ENCODE measurements at regions not wholly inside any gene's neighbourhood (a gene's known extent, or its start where the extent isn't known, plus 50 kb on each side); places are given as distances from the start of the nearest gene placed in this dataset.

DNA sequence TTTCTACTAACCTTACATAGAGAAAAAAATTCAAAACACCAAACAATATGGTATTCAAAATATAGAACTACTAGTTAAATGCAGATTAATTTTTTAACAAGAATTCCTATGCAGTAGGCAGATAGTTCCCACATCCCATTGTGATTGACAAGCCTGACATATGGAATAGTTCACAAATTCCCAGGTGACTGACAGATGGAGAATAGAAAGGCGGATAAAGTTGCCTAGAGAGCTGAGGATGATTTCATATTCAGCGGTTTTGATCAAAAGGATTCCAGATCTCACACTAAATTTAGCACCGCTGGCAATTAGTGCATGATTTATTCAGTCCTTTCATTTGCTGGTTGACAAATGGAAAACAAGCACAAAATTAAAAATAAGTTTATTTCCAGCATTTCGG lies 733.7 kb upstream of the POU3F3 start:
- Histone ChIP-seq H3K27ac (ENCODE audit: extremely low read depth, low read depth, low read length) (no peak overlapping the region), H3K36me3 (ENCODE audit: control insufficient read depth in 2 of 2, insufficient read depth in 1 of 2, low read length in 2 of 2) (no peaks in the 10 kb centered on the region), H3K4me3 (ENCODE audit: low read depth, low read length) (no peak overlapping the region), H3K9me3 (ENCODE audit: control insufficient read depth, insufficient read depth, low read depth, low read length) (no peaks in the 10 kb centered on the region), H3K4me1 (ENCODE audit: control insufficient read depth, insufficient read depth, low read length) (no peaks in the 10 kb centered on the region)
- POLR2A ChIA-PET = no interaction called here
- no peak for TF ChIP-seq GLI2 (tag by site-specific recombination; IDR thresholded peaks at IDR 0.05; ENCODE audit: borderline replicate concordance, low read depth)
- TF ChIP-seq TCF7L2 (IDR thresholded peaks at IDR 0.05; ENCODE audit: borderline replicate concordance, low read depth, low read length) = no peak
- CTCF ChIA-PET = no interaction called here

DNA sequence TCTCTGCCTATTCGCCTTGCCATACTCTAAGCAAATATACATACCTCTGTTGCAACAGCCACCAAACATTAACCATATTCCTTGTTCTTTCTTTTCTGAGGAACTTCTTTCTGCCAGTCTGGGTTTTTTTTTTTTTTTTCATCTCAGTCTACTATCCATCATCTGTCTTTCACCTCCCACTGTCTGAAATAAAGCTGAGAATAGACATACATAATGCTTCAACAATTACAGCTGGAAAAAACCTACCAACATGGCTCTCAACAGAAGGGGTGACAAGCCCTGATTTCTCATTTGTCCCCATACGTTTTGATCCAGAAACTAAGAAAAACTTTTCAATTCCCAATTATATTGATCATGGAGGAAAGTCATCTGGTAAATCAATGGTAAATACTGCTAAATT lies 728.8 kb upstream of the POU3F3 start:
- ChIA-PET POLR2A (interaction anchor here (0.6 kb wide), 1 partner anchor 751 kb away, joined by 3 read pairs; no protein-coding TSS in a partner anchor), CTCF (no interaction called here)
- no peak overlapping the region for H3K4me3 ChIP-seq (ENCODE audit: low read depth, low read length)
- no peaks in the 10 kb centered on the region for H3K4me1 ChIP-seq (ENCODE audit: control insufficient read depth, insufficient read depth, low read length)
- H3K27ac ChIP-seq (ENCODE audit: extremely low read depth, low read depth, low read length) = no peak overlapping the region
- no peaks in the 10 kb centered on the region for H3K36me3 ChIP-seq (ENCODE audit: control insufficient read depth in 2 of 2, insufficient read depth in 1 of 2, low read length in 2 of 2)
- H3K9me3 ChIP-seq (ENCODE audit: control insufficient read depth, insufficient read depth, low read depth, low read length) = no peaks in the 10 kb centered on the region
- TF ChIP-seq, protein P1, sequence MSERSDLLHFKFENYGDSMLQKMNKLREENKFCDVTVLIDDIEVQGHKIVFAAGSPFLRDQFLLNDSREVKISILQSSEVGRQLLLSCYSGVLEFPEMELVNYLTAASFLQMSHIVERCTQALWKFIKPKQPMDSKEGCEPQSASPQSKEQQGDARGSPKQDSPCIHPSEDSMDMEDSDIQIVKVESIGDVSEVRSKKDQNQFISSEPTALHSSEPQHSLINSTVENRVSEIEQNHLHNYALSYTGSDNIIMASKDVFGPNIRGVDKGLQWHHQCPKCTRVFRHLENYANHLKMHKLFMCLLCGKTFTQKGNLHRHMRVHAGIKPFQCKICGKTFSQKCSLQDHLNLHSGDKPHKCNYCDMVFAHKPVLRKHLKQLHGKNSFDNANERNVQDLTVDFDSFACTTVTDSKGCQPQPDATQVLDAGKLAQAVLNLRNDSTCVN (tag by site-specific recombination; optimal IDR thresholded peaks at IDR 0.05) = no peak
- TF ChIP-seq, protein P2, sequence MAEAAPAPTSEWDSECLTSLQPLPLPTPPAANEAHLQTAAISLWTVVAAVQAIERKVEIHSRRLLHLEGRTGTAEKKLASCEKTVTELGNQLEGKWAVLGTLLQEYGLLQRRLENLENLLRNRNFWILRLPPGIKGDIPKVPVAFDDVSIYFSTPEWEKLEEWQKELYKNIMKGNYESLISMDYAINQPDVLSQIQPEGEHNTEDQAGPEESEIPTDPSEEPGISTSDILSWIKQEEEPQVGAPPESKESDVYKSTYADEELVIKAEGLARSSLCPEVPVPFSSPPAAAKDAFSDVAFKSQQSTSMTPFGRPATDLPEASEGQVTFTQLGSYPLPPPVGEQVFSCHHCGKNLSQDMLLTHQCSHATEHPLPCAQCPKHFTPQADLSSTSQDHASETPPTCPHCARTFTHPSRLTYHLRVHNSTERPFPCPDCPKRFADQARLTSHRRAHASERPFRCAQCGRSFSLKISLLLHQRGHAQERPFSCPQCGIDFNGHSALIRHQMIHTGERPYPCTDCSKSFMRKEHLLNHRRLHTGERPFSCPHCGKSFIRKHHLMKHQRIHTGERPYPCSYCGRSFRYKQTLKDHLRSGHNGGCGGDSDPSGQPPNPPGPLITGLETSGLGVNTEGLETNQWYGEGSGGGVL (tag by site-specific recombination; IDR thresholded peaks at IDR 0.05) = no peak
- TF ChIP-seq ZNF624 (tag by site-specific recombination; IDR thresholded peaks at IDR 0.05) = no peak
- TF ChIP-seq OSR2 (tag by site-specific recombination; IDR thresholded peaks at IDR 0.05) = no peak
- TF ChIP-seq IKZF3 (tag by site-specific recombination; IDR thresholded peaks at IDR 0.05) = no peak
- TF ChIP-seq GLI2 (tag by site-specific recombination; IDR thresholded peaks at IDR 0.05; ENCODE audit: borderline replicate concordance, low read depth) = no peak
- no peak for TF ChIP-seq ZNF473 (tag by site-specific recombination; IDR thresholded peaks at IDR 0.05)
- TF ChIP-seq, protein P3, sequence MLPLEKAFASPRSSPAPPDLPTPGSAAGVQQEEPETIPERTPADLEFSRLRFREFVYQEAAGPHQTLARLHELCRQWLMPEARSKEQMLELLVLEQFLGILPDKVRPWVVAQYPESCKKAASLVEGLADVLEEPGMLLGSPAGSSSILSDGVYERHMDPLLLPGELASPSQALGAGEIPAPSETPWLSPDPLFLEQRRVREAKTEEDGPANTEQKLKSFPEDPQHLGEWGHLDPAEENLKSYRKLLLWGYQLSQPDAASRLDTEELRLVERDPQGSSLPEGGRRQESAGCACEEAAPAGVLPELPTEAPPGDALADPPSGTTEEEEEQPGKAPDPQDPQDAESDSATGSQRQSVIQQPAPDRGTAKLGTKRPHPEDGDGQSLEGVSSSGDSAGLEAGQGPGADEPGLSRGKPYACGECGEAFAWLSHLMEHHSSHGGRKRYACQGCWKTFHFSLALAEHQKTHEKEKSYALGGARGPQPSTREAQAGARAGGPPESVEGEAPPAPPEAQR (tag by site-specific recombination; IDR thresholded peaks at IDR 0.05) = no peak
- TF ChIP-seq ZNF239 (tag by site-specific recombination; IDR thresholded peaks at IDR 0.05) = no peak
- no peak for TF ChIP-seq ZNF791 (tag by site-specific recombination; IDR thresholded peaks at IDR 0.05)
- TF ChIP-seq, protein P4, sequence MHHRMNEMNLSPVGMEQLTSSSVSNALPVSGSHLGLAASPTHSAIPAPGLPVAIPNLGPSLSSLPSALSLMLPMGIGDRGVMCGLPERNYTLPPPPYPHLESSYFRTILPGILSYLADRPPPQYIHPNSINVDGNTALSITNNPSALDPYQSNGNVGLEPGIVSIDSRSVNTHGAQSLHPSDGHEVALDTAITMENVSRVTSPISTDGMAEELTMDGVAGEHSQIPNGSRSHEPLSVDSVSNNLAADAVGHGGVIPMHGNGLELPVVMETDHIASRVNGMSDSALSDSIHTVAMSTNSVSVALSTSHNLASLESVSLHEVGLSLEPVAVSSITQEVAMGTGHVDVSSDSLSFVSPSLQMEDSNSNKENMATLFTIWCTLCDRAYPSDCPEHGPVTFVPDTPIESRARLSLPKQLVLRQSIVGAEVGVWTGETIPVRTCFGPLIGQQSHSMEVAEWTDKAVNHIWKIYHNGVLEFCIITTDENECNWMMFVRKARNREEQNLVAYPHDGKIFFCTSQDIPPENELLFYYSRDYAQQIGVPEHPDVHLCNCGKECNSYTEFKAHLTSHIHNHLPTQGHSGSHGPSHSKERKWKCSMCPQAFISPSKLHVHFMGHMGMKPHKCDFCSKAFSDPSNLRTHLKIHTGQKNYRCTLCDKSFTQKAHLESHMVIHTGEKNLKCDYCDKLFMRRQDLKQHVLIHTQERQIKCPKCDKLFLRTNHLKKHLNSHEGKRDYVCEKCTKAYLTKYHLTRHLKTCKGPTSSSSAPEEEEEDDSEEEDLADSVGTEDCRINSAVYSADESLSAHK (tag by site-specific recombination; IDR thresholded peaks at IDR 0.05) = no peak
- TF ChIP-seq, protein P5, sequence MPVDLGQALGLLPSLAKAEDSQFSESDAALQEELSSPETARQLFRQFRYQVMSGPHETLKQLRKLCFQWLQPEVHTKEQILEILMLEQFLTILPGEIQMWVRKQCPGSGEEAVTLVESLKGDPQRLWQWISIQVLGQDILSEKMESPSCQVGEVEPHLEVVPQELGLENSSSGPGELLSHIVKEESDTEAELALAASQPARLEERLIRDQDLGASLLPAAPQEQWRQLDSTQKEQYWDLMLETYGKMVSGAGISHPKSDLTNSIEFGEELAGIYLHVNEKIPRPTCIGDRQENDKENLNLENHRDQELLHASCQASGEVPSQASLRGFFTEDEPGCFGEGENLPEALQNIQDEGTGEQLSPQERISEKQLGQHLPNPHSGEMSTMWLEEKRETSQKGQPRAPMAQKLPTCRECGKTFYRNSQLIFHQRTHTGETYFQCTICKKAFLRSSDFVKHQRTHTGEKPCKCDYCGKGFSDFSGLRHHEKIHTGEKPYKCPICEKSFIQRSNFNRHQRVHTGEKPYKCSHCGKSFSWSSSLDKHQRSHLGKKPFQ (tag by site-specific recombination; IDR thresholded peaks at IDR 0.05) = no peak
- TF ChIP-seq, protein P6, sequence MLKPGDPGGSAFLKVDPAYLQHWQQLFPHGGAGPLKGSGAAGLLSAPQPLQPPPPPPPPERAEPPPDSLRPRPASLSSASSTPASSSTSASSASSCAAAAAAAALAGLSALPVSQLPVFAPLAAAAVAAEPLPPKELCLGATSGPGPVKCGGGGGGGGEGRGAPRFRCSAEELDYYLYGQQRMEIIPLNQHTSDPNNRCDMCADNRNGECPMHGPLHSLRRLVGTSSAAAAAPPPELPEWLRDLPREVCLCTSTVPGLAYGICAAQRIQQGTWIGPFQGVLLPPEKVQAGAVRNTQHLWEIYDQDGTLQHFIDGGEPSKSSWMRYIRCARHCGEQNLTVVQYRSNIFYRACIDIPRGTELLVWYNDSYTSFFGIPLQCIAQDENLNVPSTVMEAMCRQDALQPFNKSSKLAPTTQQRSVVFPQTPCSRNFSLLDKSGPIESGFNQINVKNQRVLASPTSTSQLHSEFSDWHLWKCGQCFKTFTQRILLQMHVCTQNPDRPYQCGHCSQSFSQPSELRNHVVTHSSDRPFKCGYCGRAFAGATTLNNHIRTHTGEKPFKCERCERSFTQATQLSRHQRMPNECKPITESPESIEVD (tag by site-specific recombination; IDR thresholded peaks at IDR 0.05) = no peak
- TF ChIP-seq, protein P7, sequence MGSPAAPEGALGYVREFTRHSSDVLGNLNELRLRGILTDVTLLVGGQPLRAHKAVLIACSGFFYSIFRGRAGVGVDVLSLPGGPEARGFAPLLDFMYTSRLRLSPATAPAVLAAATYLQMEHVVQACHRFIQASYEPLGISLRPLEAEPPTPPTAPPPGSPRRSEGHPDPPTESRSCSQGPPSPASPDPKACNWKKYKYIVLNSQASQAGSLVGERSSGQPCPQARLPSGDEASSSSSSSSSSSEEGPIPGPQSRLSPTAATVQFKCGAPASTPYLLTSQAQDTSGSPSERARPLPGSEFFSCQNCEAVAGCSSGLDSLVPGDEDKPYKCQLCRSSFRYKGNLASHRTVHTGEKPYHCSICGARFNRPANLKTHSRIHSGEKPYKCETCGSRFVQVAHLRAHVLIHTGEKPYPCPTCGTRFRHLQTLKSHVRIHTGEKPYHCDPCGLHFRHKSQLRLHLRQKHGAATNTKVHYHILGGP (tag by site-specific recombination; IDR thresholded peaks at IDR 0.05) = no peak
- no peak for TF ChIP-seq ZNF529 (tag by site-specific recombination; IDR thresholded peaks at IDR 0.05; ENCODE audit: insufficient replicate concordance)
